GM19240 (cell line): ENCODE measurements at regions not wholly inside any gene's neighbourhood (a gene's known extent, or its start where the extent isn't known, plus 50 kb on each side); places are given as distances from the start of the nearest gene placed in this dataset.

Source experiments
- DNase-seq: peaks from one replicate; pipeline ENCODE4 v3.0.0; 2011; ENCODE audit warnings: low spot score; ENCODE audit not compliant: insufficient read length

- DNase-seq = no peak
Measured at GRCh38 chr4:157564771-157565170, 344.2 kb downstream of the GRIA2 start.

- DNase-seq = no peak
Measured at GRCh38 chr4:157564218-157564617, 343.7 kb downstream of the GRIA2 start.

- DNase-seq = no peak
Measured at GRCh38 chr4:157558016-157558415, 337.5 kb downstream of the GRIA2 start.

- DNase-seq = no peak
Measured at GRCh38 chr4:157550028-157550427, 329.5 kb downstream of the GRIA2 start.

- DNase-seq = no peak
Measured at GRCh38 chr4:157527954-157528353, 307.4 kb downstream of the GRIA2 start.

- no peak for DNase-seq
Measured at GRCh38 chr4:157521906-157522305, 301.4 kb downstream of the GRIA2 start.

GRCh38 chr4:157514711-157515110 is 294.2 kb downstream of the GRIA2 start:
- DNase-seq = no peak

GRCh38 chr4:157509341-157509740 is 288.8 kb downstream of the GRIA2 start:
- no peak for DNase-seq

GRCh38 chr4:157502656-157503055 is 282.1 kb downstream of the GRIA2 start:
- DNase-seq = no peak

- DNase-seq = no peak
Measured at GRCh38 chr4:157459785-157460184, 239.3 kb downstream of the GRIA2 start.

GRCh38 chr4:157447195-157447594 is 226.7 kb downstream of the GRIA2 start:
- no peak for DNase-seq

GRCh38 chr4:157444014-157444413 is 223.5 kb downstream of the GRIA2 start:
- DNase-seq = no peak

GRCh38 chr4:157443537-157443936 is 223.0 kb downstream of the GRIA2 start:
- DNase-seq = no peak

GRCh38 chr4:157425897-157426296 is 205.4 kb downstream of the GRIA2 start:
- DNase-seq = no peak

- no peak for DNase-seq
Measured at GRCh38 chr4:157423526-157424020, 203.0 kb downstream of the GRIA2 start.

GRCh38 chr4:157421365-157421764 is 200.8 kb downstream of the GRIA2 start:
- DNase-seq = no peak
